22Rv1 (cell line): ENCODE measurements at regions not wholly inside any gene's neighbourhood (a gene's known extent, or its start where the extent isn't known, plus 50 kb on each side); places are given as distances from the start of the nearest gene placed in this dataset.

Experiments
- ZFX ChIP-seq: fragments of 450-650 bp; IDR thresholded peaks from 2 replicates; pipeline ENCODE4 v1.6.1; 2017; ENCODE audit warnings: antibody characterized with exemption, borderline replicate concordance
- TF ChIP-seq, protein P1 (sequence below): fragments of 450-650 bp; IDR thresholded peaks from 2 replicates; pipeline ENCODE4 v1.5.1; 2017; ENCODE audit warnings: mild to moderate bottlenecking

DNA sequence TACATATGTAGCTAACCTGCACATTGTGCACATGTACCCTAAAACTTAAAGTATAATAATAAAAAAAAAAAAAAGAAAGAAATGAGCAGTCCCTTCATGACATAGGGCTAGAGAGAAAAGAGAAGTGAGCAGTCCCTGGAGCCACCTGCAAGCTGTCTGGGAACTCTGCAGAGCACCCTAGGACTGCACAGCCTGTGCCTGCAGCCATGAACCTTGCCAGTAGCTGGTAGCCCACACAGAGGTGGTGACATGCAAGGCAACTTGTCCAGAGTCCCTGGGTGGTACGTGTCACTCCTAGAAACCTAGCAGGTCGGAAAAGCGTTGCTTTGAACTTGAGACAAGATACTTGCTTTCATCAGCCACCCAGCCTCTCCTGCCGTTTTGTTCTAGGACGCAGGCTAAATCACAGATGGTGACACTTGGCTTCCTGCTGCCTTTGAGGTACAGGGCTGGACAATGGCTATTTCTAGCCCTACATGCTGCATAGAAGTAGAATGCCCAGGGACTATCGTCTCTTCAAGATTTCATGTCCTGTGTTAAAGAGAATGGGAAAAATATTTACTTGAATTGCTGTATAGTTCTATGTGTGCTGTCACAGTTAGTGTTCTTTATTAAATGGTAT lies 260.9 kb downstream of the LTN1 start:
- TF ChIP-seq, protein P1, sequence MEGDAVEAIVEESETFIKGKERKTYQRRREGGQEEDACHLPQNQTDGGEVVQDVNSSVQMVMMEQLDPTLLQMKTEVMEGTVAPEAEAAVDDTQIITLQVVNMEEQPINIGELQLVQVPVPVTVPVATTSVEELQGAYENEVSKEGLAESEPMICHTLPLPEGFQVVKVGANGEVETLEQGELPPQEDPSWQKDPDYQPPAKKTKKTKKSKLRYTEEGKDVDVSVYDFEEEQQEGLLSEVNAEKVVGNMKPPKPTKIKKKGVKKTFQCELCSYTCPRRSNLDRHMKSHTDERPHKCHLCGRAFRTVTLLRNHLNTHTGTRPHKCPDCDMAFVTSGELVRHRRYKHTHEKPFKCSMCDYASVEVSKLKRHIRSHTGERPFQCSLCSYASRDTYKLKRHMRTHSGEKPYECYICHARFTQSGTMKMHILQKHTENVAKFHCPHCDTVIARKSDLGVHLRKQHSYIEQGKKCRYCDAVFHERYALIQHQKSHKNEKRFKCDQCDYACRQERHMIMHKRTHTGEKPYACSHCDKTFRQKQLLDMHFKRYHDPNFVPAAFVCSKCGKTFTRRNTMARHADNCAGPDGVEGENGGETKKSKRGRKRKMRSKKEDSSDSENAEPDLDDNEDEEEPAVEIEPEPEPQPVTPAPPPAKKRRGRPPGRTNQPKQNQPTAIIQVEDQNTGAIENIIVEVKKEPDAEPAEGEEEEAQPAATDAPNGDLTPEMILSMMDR = no peak
- TF ChIP-seq ZFX = no peak
